Loucy (cell line): ENCODE measurements at regions not wholly inside any gene's neighbourhood (a gene's known extent, or its start where the extent isn't known, plus 50 kb on each side); places are given as distances from the start of the nearest gene placed in this dataset.
"Not testable (repeated sequence)": the region's sequence is repeated elsewhere in the genome, so short reads cannot be mapped to it uniquely, and the experiment has no call there.

ENCODE experiments used
- H2AFZ ChIP-seq: fragments of 200-600 bp; sonication (generic); 2 replicates; pipeline ENCODE4 v1.6.0; 2016; ENCODE audit warnings: antibody characterized with exemption, mild to moderate bottlenecking, low read length, moderate library complexity
- H3F3A ChIP-seq: fragments of 200-600 bp; 2 replicates; pipeline ENCODE4 v1.6.0; 2016; ENCODE audit warnings: antibody characterized with exemption, low read depth, mild to moderate bottlenecking
- H3K27me3 ChIP-seq: fragments of 200-600 bp; sonication (generic); 2 replicates; pipeline ENCODE4 v1.6.1; 2014; ENCODE audit warnings: low read length, mild to moderate bottlenecking; ENCODE audit not compliant: insufficient read depth, poor library complexity, severe bottlenecking
- H3K36me3 ChIP-seq: fragments of 200-600 bp; sonication (generic); 2 replicates; pipeline ENCODE4 v1.6.1; 2016; ENCODE audit warnings: low read length; ENCODE audit not compliant: insufficient read depth
- H3K4me1 ChIP-seq: fragments of 200-600 bp; sonication (generic); 2 replicates; pipeline ENCODE4 v1.5.1; 2014; ENCODE audit warnings: low read length, mild to moderate bottlenecking; ENCODE audit not compliant: insufficient read depth, poor library complexity, severe bottlenecking
- H3K4me2 ChIP-seq: fragments of 200-600 bp; sonication (generic); 2 replicates; pipeline ENCODE4 v1.6.0; 2014; ENCODE audit warnings: antibody characterized with exemption, low read length, low read depth, mild to moderate bottlenecking; ENCODE audit not compliant: poor library complexity, severe bottlenecking
- H3K4me3 ChIP-seq: fragments of 200-600 bp; sonication (generic); 2 replicates; pipeline ENCODE4 v1.5.1; 2014; ENCODE audit warnings: low read length, mild to moderate bottlenecking, mixed read lengths; ENCODE audit not compliant: poor library complexity, severe bottlenecking
- H3K79me2 ChIP-seq: fragments of 200-600 bp; sonication (generic); 2 replicates; pipeline ENCODE4 v1.6.1; 2014; ENCODE audit warnings: low read length; ENCODE audit not compliant: insufficient read depth
- H3K9ac ChIP-seq: fragments of 200-600 bp; sonication (generic); 2 replicates; pipeline ENCODE4 v1.6.0; 2014; ENCODE audit warnings: mild to moderate bottlenecking, low read depth, low read length, moderate library complexity; ENCODE audit not compliant: poor library complexity, severe bottlenecking
- H3K9me2 ChIP-seq: fragments of 200-600 bp; sonication (generic); replicated peaks from 2 replicates; pipeline ENCODE4 v1.6.1; 2016; ENCODE audit warnings: low read depth, low read length, mixed read lengths
- H3K9me3 ChIP-seq: fragments of 200-600 bp; sonication (generic); 2 replicates; pipeline ENCODE4 v1.6.1; 2014; ENCODE audit warnings: mild to moderate bottlenecking, antibody characterized with exemption, low read length, low read depth; ENCODE audit not compliant: insufficient read depth
- H4K20me1 ChIP-seq: fragments of 200-600 bp; sonication (generic); 2 replicates; pipeline ENCODE4 v1.6.0; 2014; ENCODE audit warnings: antibody characterized with exemption, low read length, mild to moderate bottlenecking; ENCODE audit not compliant: insufficient read depth, poor library complexity, severe bottlenecking
- EZH2phosphoT487 ChIP-seq: fragments of 200-600 bp; IDR thresholded peaks from 2 replicates; pipeline ENCODE4 v1.6.1; 2018; ENCODE audit warnings: antibody characterized with exemption, mild to moderate bottlenecking, moderate library complexity, borderline replicate concordance
- TF ChIP-seq, protein P1 (sequence below): fragments of 200-600 bp; sonication (generic); conservative IDR thresholded peaks from 2 replicates; pipeline ENCODE4 v1.5.1; 2014; ENCODE audit warnings: mild to moderate bottlenecking, antibody characterized with exemption, low read length

DNA sequence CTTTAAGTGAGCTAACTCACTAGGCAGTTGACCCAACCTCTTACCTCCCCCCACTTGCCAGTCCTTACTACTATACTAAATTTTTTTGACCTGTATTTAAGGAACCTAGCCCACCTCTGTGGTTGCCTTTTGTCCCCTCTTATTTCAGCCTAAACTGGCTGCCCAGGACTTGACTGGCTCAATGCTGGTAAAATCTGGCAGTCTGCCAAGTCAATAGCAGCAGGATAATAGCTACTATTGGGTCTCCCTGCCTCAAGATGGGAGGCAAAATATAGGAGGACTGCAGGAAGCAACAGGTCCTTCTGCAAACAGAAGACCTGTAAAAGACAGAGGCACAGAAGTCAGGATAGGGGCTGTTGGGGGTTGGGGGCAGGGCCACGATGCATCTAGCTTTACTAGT, 144.2 kb upstream of the POGK start:
- Histone ChIP-seq H3K9me2 (no peaks in the 10 kb centered on the region), H3K79me2 (no peaks in the 10 kb centered on the region), H3K36me3 (no peaks in the 10 kb centered on the region), H3K9ac (no peak overlapping the region), H3K4me2 (no peak overlapping the region), H3F3A (no peaks in the 10 kb centered on the region), H3K27me3 (no peaks in the 10 kb centered on the region), H3K4me3 (no peak overlapping the region), H3K4me1 (no peaks in the 10 kb centered on the region), H3K9me3 (no peaks in the 10 kb centered on the region), H2AFZ (no peak overlapping the region), H4K20me1 (no peaks in the 10 kb centered on the region)
- TF ChIP-seq, protein P1, sequence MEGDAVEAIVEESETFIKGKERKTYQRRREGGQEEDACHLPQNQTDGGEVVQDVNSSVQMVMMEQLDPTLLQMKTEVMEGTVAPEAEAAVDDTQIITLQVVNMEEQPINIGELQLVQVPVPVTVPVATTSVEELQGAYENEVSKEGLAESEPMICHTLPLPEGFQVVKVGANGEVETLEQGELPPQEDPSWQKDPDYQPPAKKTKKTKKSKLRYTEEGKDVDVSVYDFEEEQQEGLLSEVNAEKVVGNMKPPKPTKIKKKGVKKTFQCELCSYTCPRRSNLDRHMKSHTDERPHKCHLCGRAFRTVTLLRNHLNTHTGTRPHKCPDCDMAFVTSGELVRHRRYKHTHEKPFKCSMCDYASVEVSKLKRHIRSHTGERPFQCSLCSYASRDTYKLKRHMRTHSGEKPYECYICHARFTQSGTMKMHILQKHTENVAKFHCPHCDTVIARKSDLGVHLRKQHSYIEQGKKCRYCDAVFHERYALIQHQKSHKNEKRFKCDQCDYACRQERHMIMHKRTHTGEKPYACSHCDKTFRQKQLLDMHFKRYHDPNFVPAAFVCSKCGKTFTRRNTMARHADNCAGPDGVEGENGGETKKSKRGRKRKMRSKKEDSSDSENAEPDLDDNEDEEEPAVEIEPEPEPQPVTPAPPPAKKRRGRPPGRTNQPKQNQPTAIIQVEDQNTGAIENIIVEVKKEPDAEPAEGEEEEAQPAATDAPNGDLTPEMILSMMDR: no peak
- no peak for TF ChIP-seq EZH2phosphoT487

DNA sequence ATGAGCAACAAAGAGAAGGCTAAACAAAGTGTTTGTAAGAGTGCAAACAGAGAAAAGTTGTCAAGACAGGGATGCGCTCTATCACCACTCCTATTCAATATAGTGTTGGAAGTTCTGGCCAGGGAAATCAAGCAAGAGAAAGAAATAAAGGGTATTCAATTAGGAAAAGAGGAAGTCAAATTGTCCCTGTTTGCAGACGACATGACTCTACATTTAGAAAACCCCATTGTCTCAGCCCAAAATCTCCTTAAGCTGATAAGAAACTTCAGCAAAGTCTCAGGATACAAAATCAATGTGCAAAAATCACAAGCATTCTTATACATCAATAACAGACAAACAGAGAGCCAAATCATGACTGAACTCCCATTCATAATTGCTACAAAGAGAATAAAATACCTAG, 143.4 kb upstream of the POGK start:
- not testable (repeated sequence) for H2AFZ ChIP-seq, H4K20me1 ChIP-seq, H3K36me3 ChIP-seq, H3K9ac ChIP-seq, H3K4me1 ChIP-seq, H3F3A ChIP-seq, H3K4me3 ChIP-seq, H3K9me3 ChIP-seq, H3K9me2 ChIP-seq, H3K79me2 ChIP-seq, H3K27me3 ChIP-seq, H3K4me2 ChIP-seq

DNA sequence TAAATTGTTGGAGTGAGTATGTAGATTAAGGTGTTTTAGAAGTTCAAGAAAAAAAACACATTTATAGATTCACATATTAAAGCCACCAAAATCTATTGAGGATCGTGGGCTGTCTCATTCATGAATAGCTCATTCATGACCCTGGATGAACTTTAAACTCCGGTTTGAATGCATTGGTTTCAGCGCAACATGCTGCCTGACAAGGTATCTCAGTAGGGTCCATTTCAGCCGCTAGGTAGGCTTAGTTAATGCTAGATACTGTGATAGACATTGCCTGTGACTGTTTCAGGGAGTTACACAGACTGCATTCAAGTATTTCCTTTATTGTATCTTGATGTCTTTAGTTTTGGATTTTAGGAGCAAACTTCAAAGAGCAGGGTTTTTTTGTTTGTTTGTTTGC, 140.5 kb upstream of the POGK start:
- H3K36me3 ChIP-seq: no peaks in the 10 kb centered on the region
- no peak overlapping the region for H3K9ac ChIP-seq
- no peaks in the 10 kb centered on the region for H3K4me1 ChIP-seq
- H3F3A ChIP-seq: no peaks in the 10 kb centered on the region
- H3K4me3 ChIP-seq: no peak overlapping the region
- TF ChIP-seq, protein P1: no peak
- TF ChIP-seq EZH2phosphoT487: no peak
- no peaks in the 10 kb centered on the region for H4K20me1 ChIP-seq
- H3K9me3 ChIP-seq: no peaks in the 10 kb centered on the region
- H3K9me2 ChIP-seq: no peaks in the 10 kb centered on the region
- no peaks in the 10 kb centered on the region for H3K27me3 ChIP-seq
- no peak overlapping the region for H2AFZ ChIP-seq
- H3K79me2 ChIP-seq: no peaks in the 10 kb centered on the region
- no peak overlapping the region for H3K4me2 ChIP-seq

DNA sequence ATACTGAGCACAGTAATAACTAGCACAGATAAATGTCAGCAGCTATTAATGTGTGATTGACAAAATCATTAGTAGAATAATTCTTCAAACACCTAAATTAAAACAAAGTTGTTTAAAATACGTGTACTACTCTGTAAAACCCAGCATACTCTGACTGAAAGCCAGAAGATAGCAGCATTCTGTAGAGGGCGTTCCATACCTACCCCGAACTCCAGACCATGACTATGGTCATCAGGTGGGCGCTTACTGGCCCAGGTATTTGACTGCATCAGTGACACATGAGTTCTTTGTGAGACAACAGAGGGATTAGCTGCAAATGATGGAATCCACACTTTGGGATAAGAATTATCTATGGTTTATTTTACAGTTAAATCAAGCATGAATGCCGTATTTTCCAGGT, 139.7 kb upstream of the POGK start:
- Histone ChIP-seq H4K20me1 (no peaks in the 10 kb centered on the region), H3F3A (no peaks in the 10 kb centered on the region), H3K9ac (no peak overlapping the region), H3K9me3 (no peaks in the 10 kb centered on the region), H3K36me3 (no peaks in the 10 kb centered on the region), H3K27me3 (no peaks in the 10 kb centered on the region), H3K9me2 (no peaks in the 10 kb centered on the region), H2AFZ (no peak overlapping the region), H3K4me3 (no peak overlapping the region), H3K4me2 (no peak overlapping the region), H3K79me2 (no peaks in the 10 kb centered on the region), H3K4me1 (no peaks in the 10 kb centered on the region)
- TF ChIP-seq EZH2phosphoT487: no peak
- TF ChIP-seq, protein P1: no peak
